Endothelial cell of umbilical vein (primary cell): ENCODE measurements at regions not wholly inside any gene's neighbourhood (a gene's known extent, or its start where the extent isn't known, plus 50 kb on each side); places are given as distances from the start of the nearest gene placed in this dataset.

Experiments used
- CTCF ChIP-seq, 2 donors: IDR thresholded peaks; 1 replicate in 1 of 2; 2 replicates in 1 of 2; pipeline ENCODE4 v1.5.1; 2011; ENCODE audit warnings: low read length in 2 of 2, mild to moderate bottlenecking in 2 of 2, moderate library complexity in 2 of 2, control low read depth in 1 of 2, inconsistent platforms in 1 of 2, low read depth in 1 of 2; ENCODE audit not compliant: insufficient read depth in 1 of 2; ENCODE audit errors: extremely low read depth in 1 of 2
- EZH2 ChIP-seq: IDR thresholded peaks from 2 replicates; pipeline ENCODE4 v1.6.1; 2012; ENCODE audit warnings: borderline replicate concordance, low read depth, mild to moderate bottlenecking, moderate library complexity, low read length, inconsistent platforms; ENCODE audit not compliant: severe bottlenecking
- GATA2 ChIP-seq: IDR thresholded peaks from 2 replicates; pipeline ENCODE4 v1.7.0; 2011; ENCODE audit warnings: low read depth, mild to moderate bottlenecking, moderate library complexity, mixed read lengths, low read length; ENCODE audit not compliant: insufficient read length, insufficient read depth
- MYC ChIP-seq: IDR thresholded peaks from one replicate; pipeline ENCODE4 v1.6.1; 2011; ENCODE audit warnings: mild to moderate bottlenecking, low read depth, low read length
- POLR2A ChIP-seq: IDR thresholded peaks from 2 replicates; pipeline ENCODE4 v1.6.1; 2012; ENCODE audit warnings: low read depth, mild to moderate bottlenecking, control low read depth, low read length

GRCh38 chr15:45868109-45868691, 233.4 kb downstream of the SQOR start:
- TF ChIP-seq CTCF (IDR thresholded peaks at IDR 0.05; ENCODE audit: extremely low read depth in 1 of 2, insufficient read depth in 1 of 2, low read depth in 1 of 2, low read length in 2 of 2) (no peak), POLR2A (no peak), GATA2 (no peak), EZH2 (no peak), MYC (no peak)
